HS-27A (cell line): ENCODE measurements at regions not wholly inside any gene's neighbourhood (a gene's known extent, or its start where the extent isn't known, plus 50 kb on each side); places are given as distances from the start of the nearest gene placed in this dataset.

Experiments used
- DNase-seq: peaks from one replicate; pipeline ENCODE4 v3.0.0-alpha.2; 2012; ENCODE audit warnings: low read depth, missing footprints

DNA sequence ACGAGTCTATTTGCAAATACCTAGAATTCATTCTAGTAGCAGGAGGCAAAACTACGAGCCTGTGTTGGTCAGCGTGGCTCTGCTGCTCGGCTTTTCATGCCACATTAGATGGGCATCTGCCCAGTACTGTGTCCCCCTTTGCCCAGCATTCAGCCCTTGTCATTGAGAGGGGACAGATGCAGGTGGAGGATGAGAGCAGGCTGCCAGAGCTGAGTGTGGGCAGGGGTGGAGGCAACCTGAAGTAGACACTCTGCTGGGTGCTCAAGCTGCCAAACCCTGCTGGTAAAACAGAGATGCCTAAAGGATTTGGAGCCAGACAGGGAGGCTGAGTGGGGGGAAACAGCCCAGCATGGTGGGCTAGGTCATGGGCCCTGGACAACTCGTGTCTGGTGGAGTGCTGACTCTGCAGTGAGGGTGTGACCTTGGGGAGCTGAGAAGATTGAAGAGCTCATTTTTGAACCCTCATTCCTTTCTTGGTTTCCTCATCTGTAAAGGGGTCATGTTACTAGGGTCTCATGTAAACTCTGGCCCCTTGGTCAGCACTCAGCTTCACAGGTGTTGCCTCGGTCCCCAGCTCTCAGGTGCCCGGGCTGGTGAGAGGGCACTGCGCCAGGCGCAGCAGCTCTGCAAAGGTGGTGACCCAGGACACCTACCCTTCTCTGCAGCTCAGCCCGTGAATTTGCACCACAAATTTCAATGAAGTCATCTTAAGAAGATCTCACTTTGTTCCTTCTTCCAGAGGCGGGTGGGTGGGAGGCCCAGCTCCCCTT lies 64.2 kb upstream of the BHLHE23 start:
- DNase-seq: no peak

GRCh38 chr20:63070301-63070625 lies 63.5 kb upstream of the BHLHE23 start:
- no peak for DNase-seq

GRCh38 chr20:63068711-63069367 lies 62.1 kb upstream of the BHLHE23 start:
- DNase-seq: no peak

GRCh38 chr20:63067721-63068560 lies 61.2 kb upstream of the BHLHE23 start:
- no peak for DNase-seq

- DNase-seq: no peak
These were observed 60.5 kb upstream of the BHLHE23 start for GRCh38 chr20:63067266-63067635.

- DNase-seq: no peak
These were observed 59.9 kb upstream of the BHLHE23 start for GRCh38 chr20:63066506-63067265.

- no peak for DNase-seq
These were observed 59.1 kb upstream of the BHLHE23 start for GRCh38 chr20:63065911-63066310.

DNA sequence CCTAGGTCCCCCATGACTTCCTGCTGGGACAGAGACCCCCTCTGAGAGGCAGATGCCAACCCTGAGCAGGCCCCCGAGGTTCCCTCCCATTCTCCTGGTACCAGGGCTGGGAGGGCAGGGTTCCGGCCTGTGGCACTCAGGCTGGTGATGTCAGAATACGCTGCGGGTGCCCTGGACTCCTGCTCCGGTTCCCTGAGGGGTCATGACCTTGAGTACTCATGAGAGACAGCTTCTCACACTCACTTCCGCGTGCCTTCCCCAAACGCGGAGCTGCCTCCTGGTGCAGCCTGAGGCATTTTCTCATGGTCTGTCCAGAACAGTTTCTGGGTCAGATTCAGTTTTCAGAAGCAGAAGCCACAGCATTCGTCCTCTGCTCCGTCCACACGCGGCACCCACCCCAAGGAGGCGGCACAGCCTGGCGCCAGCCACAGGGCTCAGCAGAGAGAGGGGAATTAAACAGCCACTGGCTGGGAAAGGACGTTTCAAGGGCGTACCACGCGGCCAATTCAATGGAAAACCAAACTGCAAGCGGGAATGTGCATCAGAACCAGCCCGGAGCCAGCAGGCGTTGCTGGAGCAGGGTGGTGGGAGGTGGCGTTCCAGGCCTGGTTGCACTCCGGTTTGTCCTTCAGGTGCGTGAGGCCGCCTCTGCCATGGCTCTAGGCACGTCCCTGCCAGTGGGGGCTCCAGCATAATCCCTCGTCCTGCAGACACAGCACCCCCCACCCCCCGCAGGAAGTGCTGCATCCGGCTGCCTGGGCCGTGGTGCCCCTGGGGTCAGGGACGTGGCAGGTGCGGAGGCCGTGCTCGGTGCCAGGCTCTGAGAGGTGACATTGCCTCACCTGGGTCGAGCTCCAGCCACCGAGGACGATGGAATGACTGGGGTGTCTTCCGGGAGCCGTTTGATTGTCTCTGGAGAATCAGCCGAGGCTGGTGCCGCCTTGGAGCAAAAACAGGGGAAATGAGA lies 58.3 kb upstream of the BHLHE23 start:
- DNase-seq: no peak

DNA sequence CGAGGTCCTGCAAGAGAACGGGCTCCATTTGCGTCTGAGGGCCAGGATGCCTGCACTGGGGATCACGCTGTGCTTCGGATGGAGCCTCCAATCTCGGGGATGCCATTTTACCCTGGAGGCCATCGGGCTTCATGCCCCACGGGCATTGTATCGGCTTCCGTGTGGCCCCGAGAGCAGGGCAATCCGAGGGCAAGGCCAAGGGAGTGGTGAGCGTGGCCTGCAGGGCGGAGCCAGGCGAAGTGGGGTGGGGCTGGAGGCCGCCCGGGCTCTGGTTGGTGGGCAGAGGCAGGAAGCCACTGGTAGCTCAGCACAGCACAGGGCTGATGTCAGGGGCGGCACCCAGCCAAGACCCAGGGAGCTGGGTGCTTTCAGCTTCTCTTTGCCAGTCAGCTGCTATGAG lies 57.5 kb upstream of the BHLHE23 start:
- no peak for DNase-seq

GRCh38 chr20:63062188-63063140 lies 55.7 kb upstream of the BHLHE23 start:
- no peak for DNase-seq

- DNase-seq: no peak
These were observed 55.0 kb upstream of the BHLHE23 start for GRCh38 chr20:63061771-63062100.

DNA sequence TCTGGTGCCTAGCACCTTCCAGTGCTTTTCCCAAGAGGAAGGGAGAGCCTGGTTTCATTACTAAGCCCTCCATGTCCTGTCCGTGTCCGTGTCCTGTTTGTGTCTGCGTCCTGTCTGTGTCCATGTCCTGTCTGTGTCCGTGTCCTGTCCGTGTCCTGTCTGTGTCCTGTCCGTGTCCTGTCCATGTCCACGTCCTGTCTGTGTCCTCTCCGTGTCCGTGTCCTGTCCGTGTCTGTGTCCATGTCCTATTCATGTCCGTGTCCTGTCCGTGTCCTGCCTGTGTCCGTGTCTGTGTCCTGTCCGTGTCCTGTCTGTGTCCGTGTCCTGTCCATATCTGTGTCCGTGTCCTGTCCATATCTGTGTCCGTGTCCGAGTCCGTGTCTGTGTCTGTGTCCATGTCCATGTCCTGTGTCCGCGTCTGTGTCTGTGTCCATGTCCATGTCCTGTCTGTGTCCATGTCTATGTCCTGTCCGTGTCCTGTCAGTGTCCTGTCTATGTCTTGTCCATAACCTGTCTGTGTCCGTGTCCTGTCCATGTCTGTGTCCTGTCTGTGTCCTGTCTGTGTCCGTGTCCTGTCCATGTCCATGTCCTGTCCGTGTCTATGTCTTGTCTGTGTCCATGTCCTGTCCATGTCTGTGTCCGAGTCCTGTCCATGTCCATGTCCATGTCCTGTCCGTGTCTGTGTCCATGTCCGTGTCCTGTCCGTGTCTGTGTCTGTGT lies 54.4 kb upstream of the BHLHE23 start:
- DNase-seq: no peak

GRCh38 chr20:63060057-63060991 lies 53.6 kb upstream of the BHLHE23 start:
- DNase-seq: no peak

- no peak for DNase-seq
These were observed 52.9 kb upstream of the BHLHE23 start for GRCh38 chr20:63059684-63060056.

GRCh38 chr20:63058696-63059335 lies 52.1 kb upstream of the BHLHE23 start:
- no peak for DNase-seq

GRCh38 chr20:63057171-63058117 lies 50.7 kb upstream of the BHLHE23 start:
- DNase-seq: no peak
